Colon (tissue), 2 donors: ENCODE measurements at regions not wholly inside any gene's neighbourhood (a gene's known extent, or its start where the extent isn't known, plus 50 kb on each side); places are given as distances from the start of the nearest gene placed in this dataset.

Experiments
- FAIRE-seq: peaks from 2 replicates; lab custom pipeline; 2012; peaks lifted over from hg19 to GRCh38; lab: Jason Lieb, UNC
- donor health status: control.
- donor health status: control.

DNA sequence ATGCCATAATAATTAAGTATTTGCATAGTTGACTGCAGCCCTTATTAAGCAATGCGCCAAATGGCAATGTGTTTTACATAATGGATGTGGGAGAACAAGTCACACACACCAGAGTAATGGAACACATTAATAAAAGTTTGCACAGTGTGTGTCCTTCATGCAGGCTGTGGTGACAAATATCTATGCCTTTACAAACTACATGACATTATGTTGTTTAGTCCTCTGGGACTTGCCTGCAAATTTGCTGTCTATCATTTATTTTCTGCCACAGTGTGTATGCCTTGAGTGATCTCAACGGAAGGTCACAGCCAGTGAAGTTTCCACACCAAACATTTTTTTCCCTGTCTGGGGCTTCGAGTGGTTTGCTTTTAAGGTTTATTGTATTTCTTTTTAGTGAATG lies 175.2 kb upstream of the TMEFF2 start:
- no peak for FAIRE-seq

DNA sequence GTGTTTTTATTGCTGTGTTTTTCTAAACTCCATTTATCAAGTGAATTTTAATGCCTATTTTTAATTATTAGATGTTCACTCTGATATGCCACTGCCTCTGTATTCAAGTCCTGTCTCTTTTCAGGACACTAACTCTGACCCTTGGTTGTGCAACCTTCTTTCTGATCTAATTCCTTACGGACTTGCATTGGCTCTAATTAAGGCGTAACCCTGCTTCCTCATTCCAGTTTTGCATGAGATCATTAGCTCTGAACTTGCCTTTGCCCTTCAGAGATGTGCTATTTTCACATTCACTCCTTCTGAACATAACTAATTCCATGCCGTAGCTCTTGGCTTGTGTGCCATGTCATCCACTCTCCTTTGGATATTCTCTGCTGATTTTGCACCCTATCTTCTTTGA lies 162.5 kb upstream of the TMEFF2 start:
- FAIRE-seq = no peak

DNA sequence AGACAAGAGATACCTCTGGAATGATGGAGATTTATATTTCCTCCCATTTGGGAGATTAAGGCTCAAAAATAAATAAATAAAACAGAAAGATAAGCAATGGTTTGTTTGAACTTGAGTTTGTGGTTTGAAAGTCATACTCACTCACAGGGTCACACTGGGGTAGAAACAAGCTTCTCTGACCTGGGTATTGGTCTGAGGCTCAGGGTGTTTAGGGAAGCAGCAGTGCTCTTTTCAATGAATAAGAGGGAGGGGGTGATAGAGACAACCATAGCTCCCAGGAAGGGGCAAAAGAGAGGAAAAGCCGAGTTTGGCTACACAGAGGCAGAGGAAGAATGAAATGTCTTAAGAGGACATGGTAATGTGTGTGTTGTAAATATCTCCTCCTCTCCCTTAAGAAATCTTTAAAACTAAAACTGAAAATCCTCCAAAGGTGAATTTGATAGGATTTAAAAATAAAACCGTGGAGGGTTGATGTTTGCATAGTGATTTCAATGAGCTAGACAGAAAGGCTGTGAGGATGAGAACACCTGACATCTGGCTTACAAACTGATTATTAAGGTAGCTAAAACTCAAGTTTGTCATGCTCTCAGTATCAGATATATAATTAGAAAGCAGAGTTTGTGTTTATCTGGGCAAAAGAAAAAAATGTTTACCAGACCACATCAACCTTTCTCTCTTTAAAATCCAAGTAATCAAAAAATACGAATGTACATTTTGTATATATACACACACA lies 159.9 kb upstream of the TMEFF2 start:
- no peak for FAIRE-seq

DNA sequence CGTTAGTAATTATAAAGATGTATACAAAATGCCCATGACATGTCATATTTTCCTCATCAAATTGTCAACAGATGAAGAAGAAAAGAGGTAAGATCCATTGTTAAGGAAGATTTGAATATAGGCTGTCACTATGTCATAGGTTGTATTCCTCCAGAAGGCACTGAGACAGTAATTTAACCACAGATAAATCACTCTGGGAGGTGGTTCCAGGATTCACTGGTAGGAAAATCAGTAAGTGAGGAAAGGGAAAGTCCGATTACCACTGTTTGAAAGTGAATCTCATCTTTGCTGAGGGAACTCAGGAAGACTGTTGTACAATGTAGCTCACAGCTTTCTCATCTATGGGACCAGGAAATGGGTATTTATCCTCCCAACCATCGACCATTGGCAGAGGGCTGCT lies 152.8 kb upstream of the TMEFF2 start:
- FAIRE-seq = no peak

DNA sequence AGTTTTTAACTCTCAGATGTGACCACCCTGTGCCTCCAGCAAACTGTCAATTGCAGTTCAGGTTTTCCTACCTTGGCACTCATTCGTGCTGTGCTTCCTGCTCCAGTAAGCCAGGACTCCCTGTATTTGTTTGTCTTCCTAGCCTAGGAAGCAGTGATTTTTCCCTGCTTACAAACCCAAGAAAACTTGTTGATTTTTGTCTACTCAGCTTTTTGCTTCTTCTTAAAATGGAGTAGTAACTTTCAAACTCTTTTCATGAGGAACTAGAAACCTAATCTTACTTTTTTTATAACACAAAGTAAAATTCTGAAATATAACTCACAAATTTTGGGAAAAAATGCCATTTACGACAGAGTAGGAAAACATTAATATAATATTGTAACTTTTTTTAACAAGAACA lies 150.6 kb upstream of the TMEFF2 start:
- no peak for FAIRE-seq

DNA sequence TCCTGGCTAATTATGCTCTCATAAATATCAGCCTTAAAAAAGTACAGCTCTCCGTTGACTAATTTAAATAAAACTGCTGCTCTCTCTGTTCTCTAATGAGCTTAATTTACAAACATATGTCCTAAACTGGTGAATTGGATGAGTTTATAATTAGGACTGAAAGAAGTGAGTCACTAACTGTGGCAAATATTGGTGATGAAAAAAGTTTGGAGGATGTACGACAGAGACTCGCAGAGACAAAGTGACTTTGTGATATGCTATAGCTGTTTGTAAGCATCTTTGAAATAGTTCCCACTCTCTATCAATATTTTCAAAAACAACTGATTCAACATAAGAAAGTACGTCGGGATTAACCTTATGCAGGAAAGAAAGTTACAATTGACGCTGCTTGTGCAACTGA lies 138.9 kb upstream of the TMEFF2 start:
- FAIRE-seq = no peak

DNA sequence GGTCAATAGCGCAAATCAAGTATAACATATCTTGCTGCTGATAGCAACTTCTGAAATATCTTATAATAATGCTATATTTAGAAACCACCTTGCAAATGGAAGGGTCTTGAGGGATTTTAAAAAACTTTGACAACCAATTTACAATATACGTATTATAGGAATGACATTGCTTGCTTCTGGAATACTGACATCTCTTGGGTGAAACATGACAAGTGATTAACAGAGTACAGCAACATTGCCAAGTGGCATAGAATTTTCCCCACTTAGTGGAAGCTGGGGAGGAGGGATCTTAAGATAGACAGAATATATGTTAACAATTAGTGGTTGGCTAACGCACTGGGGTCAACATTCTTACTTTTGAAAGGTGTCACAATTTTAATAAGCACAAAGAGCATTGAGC lies 133.6 kb upstream of the TMEFF2 start:
- FAIRE-seq = no peak

DNA sequence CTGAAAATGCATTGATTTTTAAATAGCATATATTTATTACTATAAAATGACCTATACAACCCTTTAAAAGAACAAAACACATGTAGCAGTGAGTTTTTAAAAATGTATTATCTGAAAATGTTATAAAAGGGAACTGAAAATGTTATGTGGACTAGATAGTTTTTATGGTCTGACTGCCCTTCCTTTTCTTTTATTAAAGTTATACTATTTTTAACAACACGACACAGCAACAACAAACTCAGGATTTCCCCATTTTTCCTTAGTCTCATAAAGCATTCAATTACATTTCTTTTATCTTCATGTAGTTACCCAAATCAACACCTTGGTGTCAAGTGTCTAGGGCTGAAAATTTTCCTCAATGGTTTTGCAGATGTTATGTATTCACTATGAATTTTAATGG lies 132.8 kb upstream of the TMEFF2 start:
- no peak for FAIRE-seq

DNA sequence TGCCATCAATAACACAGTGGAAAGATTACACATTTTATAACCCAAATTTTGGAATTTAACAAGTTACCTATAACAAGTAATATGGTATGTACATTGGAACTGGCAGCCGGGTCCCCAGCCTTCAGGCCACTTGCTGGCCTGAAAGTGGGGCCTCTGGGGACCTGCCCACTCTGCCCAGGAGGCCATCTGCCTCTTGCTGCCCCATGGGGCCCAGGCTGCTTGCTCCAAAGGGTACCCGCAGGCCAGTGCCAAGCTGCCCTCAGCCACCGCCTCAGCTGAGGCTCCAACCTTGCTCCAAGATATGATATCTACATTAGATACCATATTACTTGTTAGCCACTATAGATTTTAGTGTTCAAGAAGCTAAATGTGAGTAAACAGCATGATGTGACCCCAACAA lies 120.8 kb upstream of the TMEFF2 start:
- no peak for FAIRE-seq

DNA sequence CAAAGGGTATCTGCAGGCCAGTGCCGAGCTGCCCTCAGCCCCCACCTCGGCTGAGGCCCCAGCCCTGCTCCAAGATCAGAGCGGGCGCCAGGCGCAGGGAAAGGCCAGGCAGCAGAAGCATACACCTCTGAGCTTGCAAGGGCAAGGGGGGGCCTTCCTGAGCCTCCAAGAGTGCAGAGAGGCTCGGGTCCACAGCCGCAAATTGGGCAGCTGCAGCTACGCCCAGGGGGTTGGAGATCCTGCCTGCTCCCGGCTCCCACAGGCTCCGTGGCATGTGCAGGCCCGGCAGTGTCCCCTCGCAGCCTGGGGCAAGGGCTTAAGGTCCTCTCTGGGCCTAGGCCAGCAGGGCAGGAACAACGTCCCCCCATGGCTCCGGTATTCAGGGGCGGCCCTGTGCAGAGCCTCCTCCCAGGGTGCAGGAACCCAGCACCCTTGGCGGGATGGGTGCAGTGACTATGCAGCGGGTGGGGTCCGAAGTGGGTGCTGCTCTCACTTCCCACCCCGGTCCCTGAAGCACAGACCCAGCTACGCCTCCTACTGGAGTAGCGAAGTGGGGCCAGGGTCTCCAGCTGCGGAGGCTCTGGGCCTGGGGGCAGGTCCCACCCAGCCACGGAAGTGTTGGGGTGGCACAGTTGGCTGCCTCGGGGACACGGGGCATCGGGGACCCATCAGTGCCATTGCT lies 120.2 kb upstream of the TMEFF2 start:
- FAIRE-seq = no peak

DNA sequence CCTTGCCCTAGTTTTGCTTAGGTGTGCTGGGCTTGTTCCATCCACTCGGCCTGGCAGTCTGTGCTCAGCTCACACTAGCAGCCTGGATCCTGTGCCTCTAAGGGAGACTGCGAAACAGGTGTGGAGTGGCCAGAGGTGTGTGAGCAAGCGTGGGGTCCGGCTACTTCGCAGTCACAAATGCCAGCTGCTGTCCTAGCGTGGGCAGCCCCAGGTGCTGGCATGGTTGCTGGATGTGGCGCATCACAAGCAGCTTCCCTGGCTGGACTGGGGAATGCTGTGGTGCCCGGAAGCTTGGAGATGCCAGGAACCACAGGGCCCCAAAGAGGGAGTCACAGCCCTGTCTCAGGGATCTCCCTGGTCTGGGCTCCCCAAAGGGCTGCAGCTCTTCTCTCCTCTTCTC lies 119.0 kb upstream of the TMEFF2 start:
- FAIRE-seq = no peak

DNA sequence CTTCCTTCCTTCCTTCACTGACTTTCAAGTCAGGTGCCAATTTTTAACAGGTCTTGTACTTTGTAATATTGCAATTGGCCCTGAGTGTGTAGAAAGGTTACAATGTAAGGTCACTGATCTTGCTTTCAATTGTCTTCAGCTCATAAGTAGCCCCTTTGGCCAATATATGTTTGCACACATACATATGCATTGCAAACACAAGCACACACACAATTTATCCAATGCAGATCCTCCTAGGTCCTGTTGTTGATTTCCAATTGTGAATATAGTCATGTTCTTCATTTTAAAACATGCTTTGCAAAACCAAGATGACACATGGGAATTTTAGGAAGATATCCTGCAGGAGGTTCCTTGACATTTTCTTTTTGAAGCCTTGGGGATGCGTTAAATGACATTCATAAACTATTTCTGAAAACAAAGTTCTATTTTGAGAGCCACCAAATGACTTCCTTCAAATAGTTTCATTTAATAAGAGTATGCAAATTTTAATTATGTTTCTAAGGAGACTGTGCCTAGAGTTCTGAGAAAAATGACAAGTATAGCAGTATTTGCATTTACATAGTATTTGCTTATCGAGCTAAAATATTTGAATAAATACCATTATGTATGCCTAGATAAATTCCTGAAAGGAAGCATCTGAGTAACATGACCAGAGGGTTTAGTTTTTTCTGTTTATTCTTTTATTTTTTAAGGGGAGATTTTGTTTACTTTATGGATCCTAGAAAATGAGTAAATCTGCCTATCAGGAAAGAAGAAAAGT lies 117.1 kb upstream of the TMEFF2 start:
- FAIRE-seq = no peak

DNA sequence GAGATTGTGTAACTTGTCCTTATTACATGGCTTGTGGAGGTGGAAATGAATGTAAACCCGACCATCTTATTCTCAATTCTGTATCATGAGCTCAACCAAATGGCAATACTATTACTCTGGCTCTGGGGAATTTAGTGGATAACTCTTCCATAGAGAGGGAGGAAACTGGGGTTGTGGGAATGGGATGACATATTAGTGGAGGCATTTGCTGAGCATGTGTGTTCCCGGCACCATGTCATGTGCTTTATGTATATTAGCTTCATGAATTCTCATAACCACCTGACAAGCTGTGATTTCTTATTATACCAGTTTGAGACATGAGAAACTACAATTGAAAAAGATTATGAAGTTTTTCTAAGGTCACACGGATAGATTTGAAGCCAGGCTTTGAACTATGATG lies 112.8 kb upstream of the TMEFF2 start:
- no peak for FAIRE-seq

DNA sequence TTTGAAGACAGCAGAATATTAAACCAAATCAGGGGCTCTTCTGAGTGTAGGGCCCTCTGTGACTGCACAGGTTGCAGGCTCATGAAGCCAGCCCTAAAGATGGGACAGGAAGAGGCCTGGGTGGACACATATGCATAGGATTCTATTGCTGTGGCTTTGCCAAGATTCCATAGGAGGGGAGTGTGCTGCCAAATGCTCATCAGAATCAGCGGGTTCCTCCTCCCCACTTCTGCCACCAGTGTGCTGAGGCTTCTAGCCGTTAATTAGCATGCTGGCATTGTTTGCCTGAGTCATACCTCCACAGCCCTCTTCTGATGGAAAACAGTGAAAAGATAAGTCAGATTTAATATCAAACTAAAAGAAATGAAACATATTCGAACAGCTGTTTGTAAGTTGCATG lies 103.9 kb upstream of the TMEFF2 start:
- FAIRE-seq = no peak

DNA sequence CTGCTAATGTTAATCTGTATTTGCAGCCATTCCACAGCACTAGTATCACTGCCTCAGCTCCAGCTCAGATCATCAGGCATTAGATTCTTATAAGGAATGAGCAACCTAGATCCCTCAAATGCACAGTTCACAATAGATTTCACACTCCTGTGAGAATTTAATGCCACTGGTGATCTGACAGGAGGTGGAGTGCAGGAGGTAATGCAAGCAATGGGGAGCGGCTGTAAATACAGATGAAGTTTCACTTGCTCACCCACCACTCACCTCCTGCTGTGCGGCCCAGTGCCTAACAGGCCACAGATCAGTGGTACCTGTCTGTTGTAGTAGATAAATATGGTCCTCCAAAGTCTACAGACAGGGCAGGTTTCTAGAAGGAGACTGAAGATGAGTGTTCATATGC lies 97.7 kb upstream of the TMEFF2 start:
- no peak for FAIRE-seq

DNA sequence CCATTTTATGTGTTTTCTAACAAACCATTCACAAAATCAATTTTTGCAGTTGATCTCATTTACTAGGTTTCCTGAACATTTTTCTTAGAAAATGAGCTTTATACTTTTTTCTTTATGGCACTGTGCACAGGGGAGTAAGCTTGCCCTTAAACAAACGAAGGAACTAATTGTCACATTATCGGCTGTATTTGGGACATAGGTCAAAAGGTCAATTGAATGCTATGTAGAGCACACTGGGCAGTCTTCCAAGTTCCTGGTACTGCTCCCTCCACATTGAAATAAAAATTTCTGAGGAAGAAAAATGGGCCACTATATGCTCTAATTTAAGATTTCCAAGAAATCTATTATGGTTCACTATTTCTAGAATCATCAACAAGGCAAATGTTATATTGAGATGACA lies 93.6 kb upstream of the TMEFF2 start:
- FAIRE-seq = no peak

DNA sequence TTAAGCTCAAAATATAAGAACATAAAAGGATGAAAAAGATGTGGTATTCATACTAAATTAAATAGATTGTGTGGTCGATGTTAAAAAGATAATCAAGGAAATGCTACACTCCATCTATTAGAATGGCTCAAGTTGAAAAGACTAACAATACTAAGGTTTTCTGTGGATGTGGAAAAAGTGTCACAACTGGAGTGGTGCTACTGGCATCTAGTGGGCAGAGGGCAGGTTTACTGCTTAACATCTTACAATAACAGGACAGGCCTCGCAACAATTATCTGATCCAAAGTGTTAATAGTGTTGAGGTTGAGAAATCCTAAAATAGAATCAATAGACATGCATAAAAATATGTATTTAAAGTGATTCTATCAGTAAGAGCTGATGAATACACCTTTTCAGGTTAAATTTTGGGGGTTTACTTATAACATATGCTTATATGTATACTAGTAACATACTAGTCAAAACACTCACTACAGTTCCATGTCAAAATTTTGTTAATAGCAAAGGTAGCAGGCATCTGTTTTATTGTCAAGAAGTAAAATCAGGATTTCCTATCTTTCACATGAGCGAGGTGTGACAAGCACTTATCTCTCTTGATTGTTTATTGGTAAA lies 91.5 kb upstream of the TMEFF2 start:
- no peak for FAIRE-seq

DNA sequence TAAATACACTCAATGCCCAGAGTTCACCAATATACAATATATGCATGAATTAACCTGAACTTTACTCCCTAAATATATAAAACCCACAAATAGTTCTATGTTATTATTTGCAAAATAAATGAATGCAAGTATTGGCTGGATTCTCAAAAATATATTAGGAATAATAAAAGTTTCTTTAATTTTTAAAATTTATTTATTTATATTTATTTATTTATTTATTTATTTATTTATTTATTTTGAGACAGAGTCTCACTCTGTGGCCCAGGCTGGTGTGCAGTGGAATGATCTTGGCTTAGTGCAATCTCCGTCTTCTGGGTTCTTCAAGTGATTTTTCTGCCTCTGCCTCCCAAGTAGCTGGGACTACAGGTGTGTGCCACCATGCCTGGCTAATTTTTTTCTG lies 88.7 kb upstream of the TMEFF2 start:
- no peak for FAIRE-seq

DNA sequence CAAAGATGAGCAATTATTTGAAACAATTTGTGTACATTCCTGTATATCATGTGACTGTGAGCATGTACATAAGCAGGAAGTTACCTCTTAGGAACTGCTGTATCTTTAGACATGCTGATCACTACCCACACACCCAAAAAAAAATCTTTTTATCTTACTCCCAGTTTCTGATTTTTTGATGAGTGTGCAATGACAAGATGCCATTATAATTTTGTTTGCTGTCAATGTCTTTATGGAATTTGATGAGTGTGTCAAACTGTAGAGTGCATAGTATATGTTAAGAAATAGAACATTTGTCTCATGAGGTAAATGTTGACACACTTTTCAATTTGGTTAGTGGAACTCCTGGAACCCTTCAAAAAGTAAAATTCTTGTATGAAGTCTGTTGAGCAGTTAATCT lies 84.0 kb upstream of the TMEFF2 start:
- no peak for FAIRE-seq

DNA sequence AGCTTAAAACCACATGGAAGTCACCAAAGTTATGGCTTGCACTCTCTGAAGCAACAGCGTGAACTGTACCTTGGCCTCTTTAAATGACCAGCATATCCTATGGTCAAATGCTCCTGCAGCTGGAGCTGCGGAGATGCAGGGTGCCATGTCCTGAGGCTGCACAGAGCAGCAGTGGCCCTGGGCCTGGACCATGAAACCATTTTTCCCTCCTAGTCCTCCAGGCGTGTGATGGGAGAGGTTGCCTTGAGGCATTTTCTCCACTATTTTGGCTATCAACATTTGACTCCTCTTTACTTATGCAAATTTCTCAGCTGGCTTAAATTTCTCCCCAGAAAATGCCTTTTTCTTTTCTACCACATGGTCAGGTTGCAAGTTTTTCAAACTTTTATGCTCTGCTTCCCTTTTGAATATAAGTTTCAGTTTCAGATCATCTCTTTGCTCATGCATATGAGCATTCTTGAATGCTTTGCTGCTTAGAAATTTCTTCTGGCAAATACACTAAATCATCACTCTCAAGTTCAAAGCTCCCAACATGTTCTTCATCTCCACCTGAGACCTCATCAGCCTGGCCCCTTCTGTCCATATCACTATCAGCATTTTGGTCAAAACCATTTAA lies 82.9 kb upstream of the TMEFF2 start:
- FAIRE-seq = no peak

DNA sequence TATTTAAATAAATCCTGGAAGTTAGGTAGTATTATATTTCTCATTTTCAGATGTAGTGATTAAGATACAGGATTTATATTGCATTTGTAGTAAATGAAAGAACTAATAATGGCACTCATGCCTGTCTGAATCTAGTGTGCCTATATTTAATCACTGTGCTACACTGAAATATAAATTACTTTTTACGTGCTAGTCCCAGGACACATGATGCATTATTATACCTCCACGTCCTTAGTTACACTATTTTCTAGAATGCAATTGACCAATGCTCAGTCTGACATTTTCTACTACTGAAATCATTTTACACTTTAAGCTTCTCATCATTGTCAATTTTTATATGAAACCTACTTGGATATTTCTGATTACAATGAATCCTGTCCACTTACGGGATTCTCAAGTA lies 80.9 kb upstream of the TMEFF2 start:
- no peak for FAIRE-seq

DNA sequence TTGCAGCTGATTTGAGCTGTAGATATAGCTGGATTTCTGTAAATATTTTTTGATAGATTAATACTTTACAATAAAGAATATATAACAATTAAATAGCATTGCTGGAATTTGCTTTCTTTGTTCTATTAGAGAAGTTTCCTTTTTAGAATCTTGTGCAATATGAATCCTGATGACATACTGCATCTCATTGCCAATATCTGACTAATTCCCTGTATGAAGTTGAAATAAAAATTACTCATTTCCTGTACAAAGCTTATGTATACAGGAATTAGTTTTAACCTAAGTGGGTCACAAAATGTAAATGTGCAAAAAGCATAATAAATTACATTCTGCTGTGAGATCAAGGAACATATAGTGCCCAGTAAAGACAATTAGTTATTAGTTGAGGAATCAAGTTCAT lies 72.8 kb upstream of the TMEFF2 start:
- no peak for FAIRE-seq

DNA sequence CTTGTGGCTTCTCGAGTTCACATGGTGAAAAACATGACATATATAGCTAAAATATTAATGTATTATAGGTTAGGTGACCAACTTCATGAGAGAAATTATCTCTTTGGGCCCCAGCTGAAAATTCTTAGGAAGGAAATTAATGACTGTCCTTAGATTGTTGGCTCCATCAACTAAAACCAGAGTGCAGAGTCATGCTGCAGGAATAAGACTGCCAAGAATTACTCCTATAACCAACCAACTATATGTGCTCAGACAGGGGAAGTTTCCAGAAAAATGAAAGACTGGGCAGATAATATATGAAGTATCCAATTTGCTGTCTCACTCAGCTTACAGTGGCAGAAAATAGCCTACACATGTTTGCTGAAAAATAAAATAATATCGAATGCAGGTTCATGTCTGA lies 71.0 kb upstream of the TMEFF2 start:
- FAIRE-seq = no peak
